ENCODE measurements at regions not wholly inside any gene's neighbourhood (a gene's known extent, or its start where the extent isn't known, plus 50 kb on each side); places are given as distances from the start of the nearest gene placed in this dataset.

- TF ChIP-seq POLR2AphosphoS5 (IDR thresholded peaks at IDR 0.05; ENCODE audit: low read depth, low read length) (no peak), POLR2A (IDR thresholded peaks at IDR 0.05; ENCODE audit: low read depth, low read length) (no peak), TAF1 (IDR thresholded peaks at IDR 0.05; ENCODE audit: borderline replicate concordance, low read depth, low read length) (no peak)
These were observed 65.8 kb upstream of the LARS2 start for GRCh38 chr3:45322616-45323015.

All from GM12892 (cell line).